A673 (cell line): ENCODE measurements at regions not wholly inside any gene's neighbourhood (a gene's known extent, or its start where the extent isn't known, plus 50 kb on each side); places are given as distances from the start of the nearest gene placed in this dataset.

ENCODE experiments used
- CTCF ChIP-seq: fragments of 300-800, 200-600 bp; sonication (generic); conservative IDR thresholded peaks from 2 replicates; pipeline ENCODE4 v1.5.1; 2017; ENCODE audit warnings: low read depth, mild to moderate bottlenecking, antibody characterized with exemption, low read length, moderate library complexity, mixed read lengths
- EZH2 ChIP-seq: fragments of 200-600 bp; sonication (generic); IDR thresholded peaks from 2 replicates; pipeline ENCODE4 v1.6.1; 2017; ENCODE audit warnings: borderline replicate concordance, low read depth, mild to moderate bottlenecking, mixed read lengths, antibody characterized with exemption, low read length; ENCODE audit not compliant: poor library complexity, severe bottlenecking

GRCh38 chr21:31813862-31814261 lies 59.0 kb upstream of the HUNK start:
- no peak for TF ChIP-seq CTCF
- no peak for TF ChIP-seq EZH2
